Glutamatergic neuron (in vitro differentiated cells): ENCODE measurements at regions not wholly inside any gene's neighbourhood (a gene's known extent, or its start where the extent isn't known, plus 50 kb on each side); places are given as distances from the start of the nearest gene placed in this dataset.

ENCODE experiments used
- DNase-seq: peaks from one replicate; pipeline ENCODE4 v3.0.0; 2022
- H3K27ac Mint-ChIP-seq: one replicate; pipeline ENCODE4 v1.8.0; 2020; ENCODE audit warnings: mild to moderate bottlenecking, mixed read lengths, inconsistent platforms; ENCODE audit not compliant: unreplicated experiment
- H3K27me3 Mint-ChIP-seq: one replicate; pipeline ENCODE4 v1.8.0; 2020; ENCODE audit warnings: mild to moderate bottlenecking, moderate library complexity, mixed read lengths, inconsistent platforms; ENCODE audit not compliant: unreplicated experiment
- H3K36me3 Mint-ChIP-seq: one replicate; pipeline ENCODE4 v1.8.0; 2020; ENCODE audit warnings: mild to moderate bottlenecking, mixed read lengths, inconsistent platforms; ENCODE audit not compliant: unreplicated experiment
- H3K4me1 Mint-ChIP-seq: one replicate; pipeline ENCODE4 v1.8.0; 2020; ENCODE audit warnings: mild to moderate bottlenecking, low read depth, mixed read lengths, inconsistent platforms; ENCODE audit not compliant: unreplicated experiment
- H3K4me3 Mint-ChIP-seq: one replicate; pipeline ENCODE4 v1.8.0; 2020; ENCODE audit warnings: mild to moderate bottlenecking, mixed read lengths, inconsistent platforms; ENCODE audit not compliant: unreplicated experiment
- H3K9me3 Mint-ChIP-seq: one replicate; pipeline ENCODE4 v1.8.0; 2020; ENCODE audit warnings: mild to moderate bottlenecking, moderate library complexity, mixed read lengths, inconsistent platforms; ENCODE audit not compliant: unreplicated experiment
- TF ChIP-seq, protein P1 (sequence below): fragments of 200-600 bp; sonication (generic); IDR thresholded peaks from one replicate; pipeline ENCODE4 v1.5.0; 2021; ENCODE audit not compliant: partially characterized antibody, unreplicated experiment

DNA sequence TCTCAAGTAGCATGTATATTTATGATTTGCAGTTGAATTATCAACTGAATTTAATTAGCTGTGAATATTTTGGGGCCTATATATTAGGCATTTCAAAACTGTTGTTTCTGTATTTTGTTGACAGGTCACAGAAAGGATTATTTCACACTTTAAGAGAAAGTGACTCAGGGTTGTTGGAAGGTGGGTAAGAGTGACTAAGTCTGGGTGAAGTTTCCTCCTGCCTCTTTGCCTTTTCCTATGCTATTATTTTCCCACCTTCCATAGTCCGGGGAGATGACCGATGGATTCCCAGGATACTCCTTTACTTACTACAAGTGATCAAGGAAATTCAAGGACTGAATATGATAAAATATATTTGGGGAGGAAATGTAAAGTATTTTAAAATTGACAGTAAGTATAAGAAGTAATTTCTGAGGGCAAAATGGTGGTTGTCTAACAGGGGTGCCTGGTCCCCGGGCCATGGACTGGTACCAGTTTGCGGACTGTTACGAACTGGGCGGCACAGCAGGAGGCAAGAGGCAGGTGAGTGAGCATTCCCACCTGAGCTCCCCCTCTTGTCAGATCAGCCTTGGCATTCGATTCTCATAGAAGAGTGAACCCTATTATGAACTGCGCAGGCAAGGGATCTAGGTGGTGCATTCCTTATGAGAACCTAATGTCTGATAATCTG, 175.5 kb upstream of the GPRIN3 start:
- Mint-ChIP-seq H3K4me3 (no peak overlapping the region), H3K27me3 (no peaks in the 10 kb centered on the region), H3K36me3 (peaks cover 10% of the 10 kb centered on the region)

DNA sequence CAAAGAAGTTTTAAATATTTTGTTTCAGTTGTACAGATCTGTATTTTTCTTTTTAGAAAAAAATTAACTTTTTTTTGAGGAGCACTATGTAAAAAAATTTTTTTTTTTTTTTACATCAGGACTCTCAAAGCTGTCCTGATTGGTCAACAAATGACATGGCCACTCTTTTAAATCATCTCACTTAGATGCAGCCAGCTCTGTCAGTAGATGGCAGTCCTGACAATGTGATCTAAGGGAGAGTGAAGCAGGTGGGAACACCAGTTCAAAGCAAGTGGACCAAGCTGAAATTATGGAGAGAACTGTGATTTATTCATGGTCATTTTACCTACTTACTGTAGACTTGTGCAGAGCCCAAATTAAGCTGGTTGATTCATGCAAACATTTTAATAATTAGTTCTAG, 174.7 kb upstream of the GPRIN3 start:
- H3K36me3 Mint-ChIP-seq: peaks cover 10% of the 10 kb centered on the region
- DNase-seq: no peak
- H3K27me3 Mint-ChIP-seq: no peaks in the 10 kb centered on the region
- H3K4me1 Mint-ChIP-seq: no peaks in the 10 kb centered on the region
- H3K27ac Mint-ChIP-seq: no peak overlapping the region
- H3K9me3 Mint-ChIP-seq: no peaks in the 10 kb centered on the region
- TF ChIP-seq, protein P1, sequence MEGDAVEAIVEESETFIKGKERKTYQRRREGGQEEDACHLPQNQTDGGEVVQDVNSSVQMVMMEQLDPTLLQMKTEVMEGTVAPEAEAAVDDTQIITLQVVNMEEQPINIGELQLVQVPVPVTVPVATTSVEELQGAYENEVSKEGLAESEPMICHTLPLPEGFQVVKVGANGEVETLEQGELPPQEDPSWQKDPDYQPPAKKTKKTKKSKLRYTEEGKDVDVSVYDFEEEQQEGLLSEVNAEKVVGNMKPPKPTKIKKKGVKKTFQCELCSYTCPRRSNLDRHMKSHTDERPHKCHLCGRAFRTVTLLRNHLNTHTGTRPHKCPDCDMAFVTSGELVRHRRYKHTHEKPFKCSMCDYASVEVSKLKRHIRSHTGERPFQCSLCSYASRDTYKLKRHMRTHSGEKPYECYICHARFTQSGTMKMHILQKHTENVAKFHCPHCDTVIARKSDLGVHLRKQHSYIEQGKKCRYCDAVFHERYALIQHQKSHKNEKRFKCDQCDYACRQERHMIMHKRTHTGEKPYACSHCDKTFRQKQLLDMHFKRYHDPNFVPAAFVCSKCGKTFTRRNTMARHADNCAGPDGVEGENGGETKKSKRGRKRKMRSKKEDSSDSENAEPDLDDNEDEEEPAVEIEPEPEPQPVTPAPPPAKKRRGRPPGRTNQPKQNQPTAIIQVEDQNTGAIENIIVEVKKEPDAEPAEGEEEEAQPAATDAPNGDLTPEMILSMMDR: no peak
- no peak overlapping the region for H3K4me3 Mint-ChIP-seq

More for the DNA sequence above, 175.5 kb upstream of the GPRIN3 start:
- DNase-seq: no peak
- TF ChIP-seq, protein P1: no peak
- Mint-ChIP-seq H3K27ac (no peak overlapping the region), H3K9me3 (no peaks in the 10 kb centered on the region), H3K4me1 (no peaks in the 10 kb centered on the region)

DNA sequence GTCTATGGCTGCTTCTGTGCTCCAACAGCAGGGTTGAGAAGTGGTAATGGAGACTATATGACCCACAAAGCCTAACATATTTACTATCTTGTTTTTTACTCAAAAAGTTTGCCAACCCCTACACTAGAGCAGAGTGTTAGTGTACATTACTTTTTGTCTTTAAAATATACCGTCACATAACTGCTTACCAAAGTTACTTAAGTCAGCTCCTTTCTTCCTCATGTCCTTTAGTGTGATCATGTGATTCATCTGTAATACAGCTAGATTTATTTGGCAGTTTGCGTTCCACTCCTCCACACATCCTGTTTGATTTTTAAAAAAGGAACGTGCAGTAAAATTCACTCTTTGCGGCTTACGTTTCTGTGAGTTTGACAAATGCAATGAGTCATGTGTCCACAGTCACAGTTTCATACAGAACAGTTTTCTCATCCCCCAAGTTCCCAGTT, 162.4 kb upstream of the GPRIN3 start:
- H3K9me3 Mint-ChIP-seq: no peaks in the 10 kb centered on the region

DNA sequence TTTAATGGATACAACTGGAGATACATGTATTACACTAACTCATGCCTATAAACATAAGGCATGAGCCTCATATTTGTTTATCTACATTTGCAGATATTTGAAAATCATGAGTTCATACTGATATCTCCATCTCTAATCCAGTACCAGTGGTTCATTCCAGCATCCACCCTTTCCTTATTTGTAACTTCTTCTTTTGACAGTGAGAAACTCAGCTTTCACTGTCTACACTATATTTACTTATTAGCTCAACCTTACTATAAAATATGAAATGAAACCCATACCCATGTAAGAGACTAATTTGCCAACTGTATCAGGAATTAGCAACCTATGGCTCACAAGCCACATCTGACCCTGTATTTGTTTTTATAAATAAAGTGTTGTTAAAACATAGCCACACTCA, 161.9 kb upstream of the GPRIN3 start:
- Mint-ChIP-seq H3K9me3 (no peaks in the 10 kb centered on the region), H3K36me3 (no peaks in the 10 kb centered on the region), H3K4me3 (no peak overlapping the region), H3K4me1 (no peaks in the 10 kb centered on the region), H3K27ac (no peak overlapping the region), H3K27me3 (no peaks in the 10 kb centered on the region)
- TF ChIP-seq, protein P1: no peak
- DNase-seq: no peak

More for the DNA sequence above, 162.4 kb upstream of the GPRIN3 start:
- H3K27me3 Mint-ChIP-seq: no peaks in the 10 kb centered on the region
- no peaks in the 10 kb centered on the region for H3K4me1 Mint-ChIP-seq
- TF ChIP-seq, protein P1: no peak
- DNase-seq: no peak
- no peak overlapping the region for H3K4me3 Mint-ChIP-seq
- H3K27ac Mint-ChIP-seq: no peak overlapping the region
- H3K36me3 Mint-ChIP-seq: no peaks in the 10 kb centered on the region

DNA sequence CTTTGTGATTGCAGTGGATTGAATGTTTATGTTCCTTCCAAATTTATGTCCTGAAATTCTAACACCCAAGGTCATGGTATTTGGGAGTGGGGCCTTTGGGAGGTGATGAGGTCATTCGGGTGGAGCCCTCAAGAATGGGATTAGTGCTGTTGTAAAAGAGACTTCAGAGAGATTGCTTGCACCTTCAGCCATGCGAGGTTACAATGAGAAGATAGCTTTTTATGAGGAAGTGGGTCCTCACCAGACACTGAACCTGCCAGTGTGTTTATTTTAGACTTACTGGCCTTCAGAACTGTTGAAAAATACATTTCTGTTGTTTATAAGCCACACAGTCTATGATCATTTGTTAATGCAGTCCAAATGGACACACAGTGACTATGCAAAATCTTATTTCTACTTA, 161.0 kb upstream of the GPRIN3 start:
- DNase-seq: no peak
- H3K9me3 Mint-ChIP-seq: no peaks in the 10 kb centered on the region
- H3K27me3 Mint-ChIP-seq: no peaks in the 10 kb centered on the region
- no peaks in the 10 kb centered on the region for H3K4me1 Mint-ChIP-seq
- H3K36me3 Mint-ChIP-seq: no peaks in the 10 kb centered on the region
- TF ChIP-seq, protein P1: no peak
- H3K27ac Mint-ChIP-seq: no peak overlapping the region
- no peak overlapping the region for H3K4me3 Mint-ChIP-seq
